Epithelial cell of prostate (primary cell): ENCODE measurements at regions not wholly inside any gene's neighbourhood (a gene's known extent, or its start where the extent isn't known, plus 50 kb on each side); places are given as distances from the start of the nearest gene placed in this dataset.
A peak's percentile ranks its signal among the peaks of the same experiment; 100 is the strongest.

Source experiments
- DNase-seq: peaks from one replicate; pipeline ENCODE4 v3.0.0-alpha.2; 2011; ENCODE audit warnings: low read depth, low spot score
- H3K27ac ChIP-seq: fragments of 450-650 bp; 2 replicates; pipeline ENCODE4 v1.5.1; 2017; ENCODE audit warnings: mild to moderate bottlenecking

DNA sequence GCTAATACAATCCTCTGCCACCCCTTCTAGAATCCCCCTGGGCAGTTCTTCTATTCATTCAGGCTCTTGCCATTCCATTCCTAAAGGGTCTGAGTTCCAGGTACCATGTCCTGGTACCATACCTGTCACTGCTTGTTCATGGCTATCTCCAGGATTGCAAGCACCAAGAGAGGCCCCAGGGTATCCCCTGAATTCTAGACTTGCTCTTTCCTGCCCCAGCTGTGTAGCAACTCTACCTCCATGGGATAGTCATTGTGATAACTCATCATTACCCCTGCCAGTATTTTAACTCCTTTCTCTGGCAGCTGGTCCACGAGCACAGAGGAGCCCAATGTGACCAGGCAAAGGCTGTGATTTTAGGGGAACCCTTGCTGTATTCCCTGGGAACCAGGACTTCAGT is 143.7 kb upstream of the CDH5 start:
- no peak overlapping the region for H3K27ac ChIP-seq

DNA sequence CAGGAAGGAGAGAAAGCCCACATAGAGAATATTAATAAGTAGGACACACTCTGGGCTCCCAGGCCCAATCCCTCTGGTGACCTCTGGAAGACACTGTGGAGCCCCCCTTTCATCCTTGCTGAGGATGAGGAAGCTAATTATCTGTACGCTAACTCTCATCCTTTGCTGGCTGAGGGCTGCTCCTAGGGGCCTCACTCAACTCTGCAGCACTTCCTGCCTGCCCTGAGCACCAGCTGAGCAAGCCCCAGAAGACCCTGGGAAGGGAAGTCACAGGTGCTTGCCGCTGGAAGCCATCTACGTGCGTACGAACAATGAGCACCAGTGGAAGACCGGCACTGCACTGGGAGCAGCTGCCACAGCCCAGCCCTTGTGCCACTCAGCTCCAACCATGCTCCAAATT is 145.8 kb upstream of the CDH5 start:
- no peak for DNase-seq
- no peak overlapping the region for H3K27ac ChIP-seq

More for the DNA sequence above, 143.7 kb upstream of the CDH5 start:
- DNase-seq, result no peak

GRCh38 chr16:66219491-66219890 is 147.0 kb upstream of the CDH5 start:
- H3K27ac ChIP-seq, result no peak overlapping the region
- DNase-seq, result no peak

DNA sequence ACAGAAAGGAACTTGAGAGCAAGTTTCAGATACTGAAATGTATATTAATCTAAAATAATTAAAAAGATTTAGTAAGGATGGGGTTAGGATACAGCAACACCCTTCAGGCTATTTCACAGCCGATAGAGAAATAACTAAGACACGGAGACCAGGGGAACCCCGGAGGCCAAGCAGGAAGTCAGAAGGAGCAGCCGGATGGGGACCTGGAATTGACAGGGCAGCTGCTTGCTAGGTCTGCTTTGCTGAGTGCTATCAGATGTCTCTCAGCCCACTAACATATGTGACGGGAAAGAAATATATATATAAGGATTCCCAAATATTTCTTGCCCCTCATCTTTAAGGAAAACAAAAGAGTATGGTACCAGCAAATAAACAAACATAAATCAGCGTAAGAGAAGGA is 154.1 kb upstream of the CDH5 start:
- H3K27ac ChIP-seq, result no peak overlapping the region
- no peak for DNase-seq

GRCh38 chr16:66211651-66212050 is 154.8 kb upstream of the CDH5 start:
- no peak overlapping the region for H3K27ac ChIP-seq
- DNase-seq, result no peak

DNA sequence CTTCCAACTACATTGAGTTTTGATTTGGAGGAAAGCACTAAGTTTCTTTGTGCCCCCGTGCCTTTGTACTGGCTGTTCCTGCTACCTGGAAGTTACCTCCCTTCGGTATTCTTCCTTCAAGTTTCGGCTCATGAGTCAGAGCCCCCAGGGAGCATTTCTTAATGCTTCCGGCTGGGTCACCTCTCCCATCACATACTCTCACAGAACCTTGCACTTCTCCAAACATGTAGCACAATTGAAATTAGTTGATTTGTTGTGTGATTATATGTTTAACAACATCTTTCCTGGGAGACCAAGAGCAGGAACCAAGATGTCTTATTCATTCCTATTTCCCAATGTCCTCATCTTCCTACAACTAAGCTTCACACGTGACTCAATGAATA is 158.6 kb upstream of the CDH5 start:
- H3K27ac ChIP-seq, result no peak overlapping the region
- no peak for DNase-seq

DNA sequence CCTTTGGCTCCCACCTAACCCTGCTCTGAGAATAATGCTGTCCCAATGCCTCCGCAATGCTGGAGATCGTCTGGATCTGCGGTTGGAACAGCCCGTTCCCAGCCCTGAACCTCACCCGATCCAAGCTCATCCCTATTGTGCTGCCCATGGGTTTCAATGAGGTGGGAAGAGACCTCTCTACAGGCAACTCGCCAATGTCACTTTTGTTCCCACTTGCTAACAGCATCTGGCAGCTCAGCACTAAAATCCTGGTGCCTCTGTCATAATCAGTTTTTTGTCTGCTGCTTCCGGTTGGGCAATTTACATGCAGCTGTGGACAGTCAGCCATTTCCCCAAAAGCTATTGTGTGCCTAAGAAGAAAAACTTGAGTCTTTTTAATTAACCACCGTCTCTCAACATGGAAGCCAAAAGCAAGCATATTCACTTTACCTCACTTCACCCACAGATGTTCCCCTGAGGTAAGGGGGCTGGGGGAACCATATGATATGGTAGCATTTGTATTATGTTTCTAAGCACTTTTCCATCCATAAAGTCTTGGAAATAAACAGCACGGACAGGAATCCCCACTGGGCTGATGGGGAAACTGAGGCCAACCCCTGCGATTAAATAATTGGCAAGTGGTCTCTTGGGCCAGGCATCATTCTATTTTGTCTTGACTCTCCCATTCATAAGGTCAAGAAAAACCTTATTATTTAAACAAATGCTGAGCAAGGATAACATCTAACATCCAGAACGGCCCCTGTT is 159.2 kb upstream of the CDH5 start:
- H3K27ac ChIP-seq, result no peak overlapping the region
- no peak for DNase-seq

DNA sequence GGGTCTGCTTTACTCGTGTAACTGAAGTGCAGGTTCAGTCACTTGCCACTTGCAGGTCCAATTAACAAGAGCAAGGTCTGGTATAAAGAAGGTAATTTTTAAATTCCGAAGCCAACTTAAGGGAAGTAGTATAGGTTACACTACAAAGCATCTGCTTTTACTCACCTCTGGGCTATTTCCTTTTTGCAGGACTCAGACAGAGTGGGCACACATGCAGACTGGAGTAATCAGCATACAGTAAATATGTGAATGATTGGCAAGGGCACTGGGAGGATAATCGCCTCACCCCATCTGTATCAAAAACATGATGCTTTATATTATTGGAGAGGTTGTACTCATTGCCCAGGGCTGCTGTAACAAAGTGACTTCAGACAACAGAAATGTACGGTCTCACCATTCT is 160.1 kb upstream of the CDH5 start:
- H3K27ac ChIP-seq, result no peak overlapping the region
- DNase-seq, result no peak

GRCh38 chr16:66205287-66206231 is 160.9 kb upstream of the CDH5 start:
- DNase-seq, result no peak
- H3K27ac ChIP-seq, result no peak overlapping the region

DNA sequence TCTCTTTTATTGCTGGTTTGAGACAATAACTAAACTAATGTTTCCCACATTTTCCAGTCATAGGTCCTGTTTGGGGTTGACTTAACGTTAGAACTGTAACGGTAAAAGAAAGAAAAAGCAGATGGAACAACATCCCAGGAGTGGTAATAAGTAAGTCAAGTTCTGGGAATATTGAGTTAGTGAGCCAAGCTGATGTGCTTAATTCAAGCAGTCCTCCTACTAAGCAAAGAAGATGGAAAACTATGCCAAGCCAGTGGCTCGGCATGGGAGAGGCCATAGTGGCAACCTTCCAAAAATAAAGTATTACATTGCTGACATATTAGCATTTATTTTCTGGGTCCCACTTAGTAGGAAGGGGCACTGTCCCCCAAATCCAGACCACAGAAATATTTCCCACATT is 161.7 kb upstream of the CDH5 start:
- H3K27ac ChIP-seq, result no peak overlapping the region
- DNase-seq, result no peak

- no peak for DNase-seq
- no peak overlapping the region for H3K27ac ChIP-seq
Observed at GRCh38 chr16:66203476-66203875, 163.0 kb upstream of the CDH5 start.

DNA sequence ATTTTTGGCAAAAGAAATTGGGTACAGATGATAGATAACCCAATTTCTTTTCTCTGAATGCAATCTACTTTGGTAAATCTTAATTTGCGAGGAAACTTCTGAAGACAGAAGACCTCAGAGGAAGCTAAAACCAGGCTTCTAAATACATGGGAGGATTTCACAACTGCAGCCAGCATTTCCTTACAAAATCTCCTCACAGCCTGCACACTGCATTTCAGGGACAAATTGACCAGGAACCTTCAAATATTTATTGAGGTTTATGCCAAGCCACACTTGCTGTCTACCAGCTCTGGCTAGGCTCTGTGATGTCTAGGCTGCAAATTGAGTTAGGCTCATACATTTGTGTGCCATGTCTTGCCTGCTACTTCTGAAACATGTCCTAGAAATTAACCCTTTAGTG is 167.3 kb upstream of the CDH5 start:
- no peak overlapping the region for H3K27ac ChIP-seq
- DNase-seq, result no peak

GRCh38 chr16:66198641-66199040 is 167.8 kb upstream of the CDH5 start:
- no peak for DNase-seq
- H3K27ac ChIP-seq, result no peak overlapping the region

DNA sequence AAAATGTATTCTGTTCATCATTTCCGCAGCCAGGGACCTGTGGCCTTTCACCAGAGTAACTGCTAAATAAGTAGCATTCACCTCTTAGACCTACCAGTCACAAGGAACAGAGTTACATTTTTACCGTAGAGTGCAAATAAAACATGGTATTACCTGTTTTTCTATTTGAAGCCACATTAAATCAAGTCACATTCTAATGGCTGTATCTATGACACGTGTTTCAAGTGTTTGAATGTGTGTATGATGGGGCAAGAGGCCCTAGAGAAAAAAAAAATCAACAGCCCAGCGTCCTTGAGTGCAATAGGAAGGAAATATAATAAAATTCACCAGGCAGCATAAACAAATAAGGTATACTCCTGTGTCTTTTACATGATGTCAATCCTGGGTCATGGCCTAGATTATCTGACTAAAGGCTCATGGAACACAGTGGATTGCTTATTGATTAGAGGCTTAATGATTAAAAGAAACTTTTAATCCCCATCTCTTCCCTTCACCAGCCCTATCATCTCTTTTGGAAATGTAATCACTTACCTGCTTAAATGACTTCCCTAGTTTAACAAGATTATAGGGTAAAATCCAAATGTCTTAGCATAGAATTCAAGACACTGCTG is 168.7 kb upstream of the CDH5 start:
- DNase-seq, result no peak
- H3K27ac ChIP-seq, result no peak overlapping the region

DNA sequence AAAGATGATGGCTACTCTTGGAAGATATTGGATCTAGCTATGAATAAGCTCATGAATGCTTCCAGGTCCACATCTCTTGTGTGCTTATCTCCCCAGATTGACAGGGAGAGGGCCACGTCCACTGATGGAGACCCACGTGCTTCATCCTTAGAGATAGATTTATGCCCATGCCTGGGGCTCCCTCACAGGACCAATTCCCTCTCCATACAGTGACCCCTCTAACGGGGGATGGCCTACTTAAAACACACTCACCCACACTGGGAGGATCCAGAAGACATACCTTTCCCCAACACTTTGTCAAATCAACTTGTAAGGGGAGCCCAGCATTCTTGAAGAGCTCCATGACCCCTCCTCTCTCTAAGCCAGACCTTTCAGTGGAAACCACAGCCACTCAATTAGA is 169.7 kb upstream of the CDH5 start:
- no peak for DNase-seq
- H3K27ac ChIP-seq, result no peak overlapping the region

GRCh38 chr16:66194866-66195265 is 171.6 kb upstream of the CDH5 start:
- H3K27ac ChIP-seq, result no peak overlapping the region
- DNase-seq, result no peak

GRCh38 chr16:66193543-66194229 is 172.8 kb upstream of the CDH5 start:
- no peak for DNase-seq
- no peak overlapping the region for H3K27ac ChIP-seq

GRCh38 chr16:66190411-66190810 is 176.1 kb upstream of the CDH5 start:
- H3K27ac ChIP-seq, result no peak overlapping the region

DNA sequence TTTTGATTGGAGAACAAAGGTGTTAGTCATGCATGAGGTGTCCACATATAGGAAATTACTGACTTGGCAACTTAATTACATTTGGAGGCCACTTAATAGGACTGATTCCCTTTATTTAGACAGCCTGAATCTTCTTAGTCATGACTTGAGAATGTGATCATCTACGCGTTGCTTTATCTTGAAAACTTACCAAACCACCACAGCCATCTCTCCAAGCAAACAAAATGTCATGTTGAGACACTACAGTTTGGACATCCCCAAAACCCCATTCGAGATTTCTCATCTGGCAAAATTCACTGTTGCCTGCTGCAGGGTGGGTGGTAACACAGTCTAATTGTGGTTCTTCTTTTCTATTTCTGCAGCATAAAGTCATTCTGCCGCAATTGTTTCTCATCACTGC is 176.5 kb upstream of the CDH5 start:
- peak; percentile 12 for DNase-seq
- H3K27ac ChIP-seq, result no peak overlapping the region

More at GRCh38 chr16:66190411-66190810, 176.1 kb upstream of the CDH5 start:
- no peak for DNase-seq

DNA sequence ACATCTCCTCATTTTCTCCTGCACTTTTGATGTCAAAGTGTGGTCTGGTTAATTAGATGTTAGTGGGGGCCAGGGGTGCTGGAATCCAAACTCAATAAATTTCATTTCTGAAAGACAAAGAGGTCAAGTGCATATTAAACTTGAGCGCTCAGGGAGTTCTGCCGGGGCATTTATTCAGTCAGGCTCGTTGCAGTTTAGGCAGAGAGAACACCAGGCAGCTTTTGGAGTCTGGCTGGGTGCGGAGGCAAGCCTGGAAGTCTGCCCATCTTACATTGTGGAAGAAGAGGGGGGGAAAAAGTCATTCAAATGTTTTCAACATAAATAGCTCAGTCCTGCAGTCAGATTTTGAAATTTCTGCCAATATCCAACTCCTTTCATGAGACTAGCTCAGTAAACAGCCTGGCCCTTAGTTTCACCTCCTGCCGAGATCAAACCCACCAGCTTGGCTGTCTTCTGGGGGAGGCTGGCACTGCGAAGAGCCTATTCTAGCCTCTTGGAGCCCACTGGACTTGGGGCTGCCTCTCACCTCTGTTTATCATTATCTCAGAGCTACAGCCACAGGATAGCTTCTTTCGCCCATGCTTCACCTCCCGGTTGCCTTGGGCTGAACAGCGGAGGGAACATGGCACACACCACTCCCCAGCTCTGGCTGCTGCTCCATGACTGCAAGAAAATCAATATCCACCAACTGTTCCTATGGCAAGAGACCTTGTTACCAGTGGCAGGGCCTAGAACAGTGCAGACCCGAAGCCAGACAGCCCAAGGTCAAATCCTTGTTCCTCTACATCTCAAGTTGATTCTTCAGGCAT is 177.4 kb upstream of the CDH5 start:
- no peak overlapping the region for H3K27ac ChIP-seq
- no peak for DNase-seq
